HepG2 (cell line): ENCODE measurements at regions not wholly inside any gene's neighbourhood (a gene's known extent, or its start where the extent isn't known, plus 50 kb on each side); places are given as distances from the start of the nearest gene placed in this dataset.

Experiments used
- EP300 ChIP-seq, 3 experiments: sonication (generic) in 1 of 3; formaldehyde crosslinking in 1 of 3; IDR thresholded peaks; 2 replicates each; pipeline versions ENCODE4 v1.5.1 to v1.6.1; 2011 to 2020; ENCODE audit warnings: low read depth in 2 of 3, low read length in 2 of 3, borderline replicate concordance in 1 of 3, improper control_type of control experiment in 1 of 3, mild to moderate bottlenecking in 1 of 3, missing genetic modification reagents in 1 of 3, moderate library complexity in 1 of 3
- ETV6 ChIP-seq: sonication (generic); formaldehyde crosslinking; conservative IDR thresholded peaks from 2 replicates; pipeline ENCODE4 v1.4.0; 2020; ENCODE audit warnings: missing genetic modification reagents
- POLR2AphosphoS5 ChIP-seq: IDR thresholded peaks from 2 replicates; pipeline ENCODE4 v1.6.1; 2012; ENCODE audit warnings: low read depth, low read length
- ZNF263 ChIP-seq: sonication (generic); formaldehyde crosslinking; IDR thresholded peaks from 2 replicates; pipeline ENCODE4 v1.4.0; 2020; ENCODE audit warnings: missing genetic modification reagents
- TF ChIP-seq, protein P1 (sequence below): sonication (generic); formaldehyde crosslinking; IDR thresholded peaks from 2 replicates; pipeline ENCODE4 v1.5.0; 2020; ENCODE audit warnings: mild to moderate bottlenecking, missing genetic modification reagents
- TF ChIP-seq, protein P2 (sequence below): fragments of 450-650 bp; IDR thresholded peaks from 2 replicates; pipeline ENCODE4 v1.6.1; 2016

DNA sequence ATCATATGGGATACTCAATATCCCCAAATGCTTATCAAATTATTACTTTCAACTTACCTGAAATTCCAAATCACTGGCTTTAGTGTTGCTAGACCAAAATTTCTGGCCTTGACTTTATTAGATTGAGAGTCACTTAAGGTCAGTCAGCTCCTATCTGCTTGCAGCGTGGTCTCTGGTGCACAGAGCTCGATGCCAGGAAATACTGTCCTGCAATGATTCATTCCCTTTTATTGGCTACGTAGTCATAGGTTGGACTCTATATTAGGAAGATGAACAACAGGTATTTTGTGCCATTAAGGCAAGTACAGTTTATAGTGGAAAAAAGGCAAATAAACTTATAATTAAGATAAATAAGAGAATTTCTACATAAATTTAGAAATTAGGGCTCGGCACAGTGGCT is 378.6 kb upstream of the MCTP2 start:
- TF ChIP-seq, protein P1, sequence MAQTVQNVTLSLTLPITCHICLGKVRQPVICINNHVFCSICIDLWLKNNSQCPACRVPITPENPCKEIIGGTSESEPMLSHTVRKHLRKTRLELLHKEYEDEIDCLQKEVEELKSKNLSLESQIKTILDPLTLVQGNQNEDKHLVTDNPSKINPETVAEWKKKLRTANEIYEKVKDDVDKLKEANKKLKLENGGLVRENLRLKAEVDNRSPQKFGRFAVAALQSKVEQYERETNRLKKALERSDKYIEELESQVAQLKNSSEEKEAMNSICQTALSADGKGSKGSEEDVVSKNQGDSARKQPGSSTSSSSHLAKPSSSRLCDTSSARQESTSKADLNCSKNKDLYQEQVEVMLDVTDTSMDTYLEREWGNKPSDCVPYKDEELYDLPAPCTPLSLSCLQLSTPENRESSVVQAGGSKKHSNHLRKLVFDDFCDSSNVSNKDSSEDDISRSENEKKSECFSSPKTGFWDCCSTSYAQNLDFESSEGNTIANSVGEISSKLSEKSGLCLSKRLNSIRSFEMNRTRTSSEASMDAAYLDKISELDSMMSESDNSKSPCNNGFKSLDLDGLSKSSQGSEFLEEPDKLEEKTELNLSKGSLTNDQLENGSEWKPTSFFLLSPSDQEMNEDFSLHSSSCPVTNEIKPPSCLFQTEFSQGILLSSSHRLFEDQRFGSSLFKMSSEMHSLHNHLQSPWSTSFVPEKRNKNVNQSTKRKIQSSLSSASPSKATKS, result no peak
- no peak for TF ChIP-seq POLR2AphosphoS5
- no peak for TF ChIP-seq ETV6
- TF ChIP-seq, protein P2, sequence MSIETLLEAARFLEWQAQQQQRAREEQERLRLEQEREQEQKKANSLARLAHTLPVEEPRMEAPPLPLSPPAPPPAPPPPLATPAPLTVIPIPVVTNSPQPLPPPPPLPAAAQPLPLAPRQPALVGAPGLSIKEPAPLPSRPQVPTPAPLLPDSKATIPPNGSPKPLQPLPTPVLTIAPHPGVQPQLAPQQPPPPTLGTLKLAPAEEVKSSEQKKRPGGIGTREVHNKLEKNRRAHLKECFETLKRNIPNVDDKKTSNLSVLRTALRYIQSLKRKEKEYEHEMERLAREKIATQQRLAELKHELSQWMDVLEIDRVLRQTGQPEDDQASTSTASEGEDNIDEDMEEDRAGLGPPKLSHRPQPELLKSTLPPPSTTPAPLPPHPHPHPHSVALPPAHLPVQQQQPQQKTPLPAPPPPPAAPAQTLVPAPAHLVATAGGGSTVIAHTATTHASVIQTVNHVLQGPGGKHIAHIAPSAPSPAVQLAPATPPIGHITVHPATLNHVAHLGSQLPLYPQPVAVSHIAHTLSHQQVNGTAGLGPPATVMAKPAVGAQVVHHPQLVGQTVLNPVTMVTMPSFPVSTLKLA, result no peak
- no peak for TF ChIP-seq ZNF263 (CRISPR knock-in tag)
- TF ChIP-seq EP300 (IDR thresholded peaks at IDR 0.05; ENCODE audit: low read depth in 2 of 2, low read length in 2 of 2), result no peak
- no peak for TF ChIP-seq EP300 (CRISPR knock-in tag; IDR thresholded peaks at IDR 0.05; ENCODE audit: borderline replicate concordance)
